ENCODE measurements at regions not wholly inside any gene's neighbourhood (a gene's known extent, or its start where the extent isn't known, plus 50 kb on each side); places are given as distances from the start of the nearest gene placed in this dataset.

GRCh38 chr5:72623936-72624335 lies 116.7 kb upstream of the ZNF366 start:
- TF ChIP-seq CTCF (IDR thresholded peaks at IDR 0.05; ENCODE audit: low read length) (no peak), EZH2 (IDR thresholded peaks at IDR 0.05; ENCODE audit: borderline replicate concordance, low read length) (no peak)

All from OCI-LY1 (cell line).